Lung (tissue), 11 donors: ENCODE measurements at regions not wholly inside any gene's neighbourhood (a gene's known extent, or its start where the extent isn't known, plus 50 kb on each side); places are given as distances from the start of the nearest gene placed in this dataset.
A peak's percentile ranks its signal among the peaks of the same experiment; 100 is the strongest.

Source experiments
- ATAC-seq: fragments of 200-7000 bp; cut with Tn5 transposase; one replicate; pipeline ENCODE4 v1.9.1; 2020; ENCODE audit warnings: moderate number of reproducible peaks; ENCODE audit not compliant: insufficient read depth, low FRiP score
- DNase-seq, 3 donors: peaks; one replicate each; pipeline ENCODE4 v3.0.0-alpha.2; 2013 to 2017
- H3K27ac ChIP-seq, 2 donors: one replicate each; pipeline ENCODE4 v1.5.1; 2013; ENCODE audit warnings: mild to moderate bottlenecking in 2 of 2, moderate library complexity in 2 of 2, control low read depth in 1 of 2, inconsistent platforms in 1 of 2, low read depth in 1 of 2, low read length in 1 of 2
- H3K27me3 ChIP-seq, 3 donors: one replicate each; pipeline ENCODE4 v1.5.1; 2013; ENCODE audit warnings: low read length in 2 of 3; ENCODE audit not compliant: control insufficient read depth in 3 of 3, insufficient read depth in 3 of 3
- H3K36me3 ChIP-seq, 4 donors: one replicate each; pipeline ENCODE4 v1.5.1; 2013; ENCODE audit warnings: low read length in 4 of 4, mild to moderate bottlenecking in 1 of 4, moderate library complexity in 1 of 4; ENCODE audit not compliant: control insufficient read depth in 4 of 4, insufficient read depth in 4 of 4
- H3K4me1 ChIP-seq, 5 donors: one replicate each; pipeline ENCODE4 v1.5.1; 2013; ENCODE audit warnings: low read length in 5 of 5, mild to moderate bottlenecking in 2 of 5, moderate library complexity in 1 of 5; ENCODE audit not compliant: control insufficient read depth in 5 of 5, insufficient read depth in 5 of 5
- H3K4me3 ChIP-seq: one replicate; pipeline ENCODE4 v1.5.1; 2013; ENCODE audit warnings: mild to moderate bottlenecking, control low read depth, moderate library complexity
- H3K9ac ChIP-seq, 2 donors: one replicate each; pipeline ENCODE4 v1.5.1; 2013; ENCODE audit warnings: low read length in 2 of 2, control low read depth in 1 of 2; ENCODE audit not compliant: insufficient read depth in 1 of 2
- H3K9me3 ChIP-seq, 4 donors: one replicate each; pipeline ENCODE4 v1.5.1; 2013; ENCODE audit warnings: low read length in 3 of 4, mild to moderate bottlenecking in 1 of 4, moderate library complexity in 1 of 4; ENCODE audit not compliant: control insufficient read depth in 4 of 4, insufficient read depth in 3 of 4
- CTCF ChIP-seq: IDR thresholded peaks from 2 replicates; pipeline ENCODE4 v1.5.1; 2012; ENCODE audit warnings: mild to moderate bottlenecking; ENCODE audit errors: control extremely low read depth, extremely low read depth
- WGBS, 2 donors: extraction: QIAGEN DNeasy Blood & Tissue Kit; methylation state at CpG; one replicate each; pipeline ENCODE4 v1.1.7; 2013; 5-methylcytosine and 5-hydroxymethylcytosine counted together
- donor health status: control.
- donor health status: control.
- donor health status: Bipolar disorder and iron deficiency.
- donor health status: healthy.
- donor health status: DM: yes; HTN: yes; CAD: no.

DNA sequence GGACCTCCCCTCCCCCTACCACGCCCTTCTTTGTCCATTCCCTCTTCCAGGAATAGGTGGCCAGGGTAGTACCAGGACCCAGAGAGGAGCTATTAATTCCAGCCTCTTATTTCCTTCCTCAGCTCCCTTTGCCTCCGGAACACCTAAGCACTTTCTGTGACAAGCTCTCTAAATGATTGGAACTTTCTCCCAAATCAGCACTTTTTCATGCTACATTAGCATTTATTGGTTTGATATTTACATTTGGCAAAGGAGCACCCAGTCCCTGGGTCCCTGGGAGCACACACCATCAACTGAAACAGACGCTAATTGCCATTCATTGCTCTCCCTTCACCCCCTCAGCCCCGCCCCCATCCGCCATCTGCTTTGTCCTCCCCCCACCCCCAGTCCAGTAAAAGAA lies 182.0 kb upstream of the BCOR start:
- peaks cover 0 to 11% (median 0%) of the 10 kb centered on the region in 5 donors for H3K4me1 ChIP-seq
- DNase-seq (no peak), ATAC-seq (no peak)
- WGBS, 2 donors, result 72 to 91% methylated on average over 5 of the region's 5 CpGs
- H3K4me3 ChIP-seq, result no peak overlapping the region
- H3K27me3 ChIP-seq, result no peaks in the 10 kb centered on the region
- H3K9ac ChIP-seq, result no peak overlapping the region
- H3K27ac ChIP-seq, result no peak overlapping the region
- H3K36me3 ChIP-seq, result no peaks in the 10 kb centered on the region
- no peak for TF ChIP-seq CTCF
- peaks cover 0 to 20% (median 4%) of the 10 kb centered on the region in 4 donors for H3K9me3 ChIP-seq

DNA sequence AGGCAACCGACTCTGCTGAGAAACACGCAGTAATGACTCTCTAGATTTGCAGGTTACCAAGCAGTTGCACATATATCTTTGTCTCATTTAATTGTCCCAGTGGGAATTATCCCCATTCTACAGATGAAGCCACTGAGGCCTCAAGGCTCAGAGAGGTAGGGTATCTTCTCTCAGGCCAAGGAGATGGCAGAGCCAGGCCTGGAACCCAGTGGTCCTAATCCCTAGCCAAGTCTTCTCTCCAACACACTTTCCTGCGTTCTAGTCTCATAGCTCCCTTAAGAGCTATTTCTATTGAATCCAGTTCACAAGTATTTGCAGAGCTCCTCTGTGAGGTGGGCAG lies 181.3 kb upstream of the BCOR start:
- Histone ChIP-seq H3K27ac (no peak overlapping the region), H3K4me3 (no peak overlapping the region), H3K27me3 (no peaks in the 10 kb centered on the region), H3K9me3 (peaks cover 0 to 20% (median 4%) of the 10 kb centered on the region in 4 donors), H3K4me1 (peaks cover 0 to 11% (median 0%) of the 10 kb centered on the region in 5 donors), H3K9ac (no peak overlapping the region), H3K36me3 (no peaks in the 10 kb centered on the region)
- TF ChIP-seq CTCF, result no peak
- 70 to 75% methylated on average over 3 of the region's 3 CpGs for WGBS, 2 donors
- DNase-seq (no peak), ATAC-seq (no peak)

DNA sequence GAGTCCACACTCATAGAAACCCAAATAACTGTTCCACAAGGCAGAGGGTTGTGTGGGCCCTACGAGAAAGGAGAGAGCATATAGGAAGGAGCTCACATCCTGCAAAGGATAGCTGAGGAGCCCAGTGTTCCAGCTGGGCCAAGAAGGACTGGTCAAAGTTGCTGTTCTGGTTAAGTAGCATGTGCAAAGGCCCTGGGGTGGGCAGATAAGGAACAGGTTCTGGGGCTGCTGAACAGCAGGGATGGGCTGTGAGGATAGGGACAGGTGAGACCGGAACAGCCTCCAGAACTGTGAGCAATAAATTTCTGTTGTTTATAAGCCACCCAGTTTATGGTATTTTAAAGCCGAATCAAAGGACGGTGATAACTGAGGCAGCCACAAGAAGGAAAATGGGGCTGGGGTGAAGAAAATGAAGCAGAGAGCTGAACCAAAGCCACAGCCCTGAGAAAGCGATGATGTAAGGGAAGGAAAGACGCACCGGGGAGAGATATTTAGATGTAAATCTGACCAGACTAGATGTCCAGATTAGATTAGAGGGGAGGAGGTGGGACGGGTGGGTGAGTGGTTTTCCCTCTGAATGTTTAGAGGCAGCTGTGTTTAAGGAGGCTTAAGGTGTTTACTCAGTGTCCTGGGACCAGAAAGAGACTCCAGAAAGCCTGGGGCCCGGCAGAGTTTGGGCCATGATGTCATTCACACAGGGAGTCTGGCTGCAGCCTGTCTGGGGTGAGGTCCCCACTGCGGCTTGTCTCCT lies 180.8 kb upstream of the BCOR start:
- H3K9ac ChIP-seq, result no peak overlapping the region
- ATAC-seq, result no peak
- H3K9me3 ChIP-seq, result peaks cover 0 to 20% (median 4%) of the 10 kb centered on the region in 4 donors
- H3K4me1 ChIP-seq, result peaks cover 0 to 11% (median 3%) of the 10 kb centered on the region in 5 donors
- H3K4me3 ChIP-seq, result no peak overlapping the region
- TF ChIP-seq CTCF, result no peak
- H3K36me3 ChIP-seq, result no peaks in the 10 kb centered on the region
- peak; percentile 37 to 60 (median 50) for DNase-seq
- no peaks in the 10 kb centered on the region for H3K27me3 ChIP-seq
- no peak overlapping the region for H3K27ac ChIP-seq
- 72 to 90% methylated on average over 8 to 10 of the region's 10 CpGs for WGBS, 2 donors
